Thyroid gland (tissue), 4 donors: ENCODE measurements at regions not wholly inside any gene's neighbourhood (a gene's known extent, or its start where the extent isn't known, plus 50 kb on each side); places are given as distances from the start of the nearest gene placed in this dataset.

Experiments
- POLR2A ChIP-seq, 2 donors: fragments of 450-650 bp; IDR thresholded peaks; one replicate each; pipeline ENCODE4 v1.6.1; 2017; ENCODE audit warnings: antibody characterized with exemption in 2 of 2, mild to moderate bottlenecking in 2 of 2, moderate library complexity in 1 of 2
- TF ChIP-seq, protein P1 (sequence below), 6 experiments: fragments of 200-600 bp in 3 of 6; fragments of 450-650 bp in 3 of 6; sonication (generic) in 3 of 6; IDR thresholded peaks; one replicate each; pipeline ENCODE4 v1.5.1; 2016 to 2019; ENCODE audit warnings: antibody characterized with exemption in 6 of 6, mild to moderate bottlenecking in 2 of 6, inconsistent platforms in 1 of 6, moderate library complexity in 1 of 6

DNA sequence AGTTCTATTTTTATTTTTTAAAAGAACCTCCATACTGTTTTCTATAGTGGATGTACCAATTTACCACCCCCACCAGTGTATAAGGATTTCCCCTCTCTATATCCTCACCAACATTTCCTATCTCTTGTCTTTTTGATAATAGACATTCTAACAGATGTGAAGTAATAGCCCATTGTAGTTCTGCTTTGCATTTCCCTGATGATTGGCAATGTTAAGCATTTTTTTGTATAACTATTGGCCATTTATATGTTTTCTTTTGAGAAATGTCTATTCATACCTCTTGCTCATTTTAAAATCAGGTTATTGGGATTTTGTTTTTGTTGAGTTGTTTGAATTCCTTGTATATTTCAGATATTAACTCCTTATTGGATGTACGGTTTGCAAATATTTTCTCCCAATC is 251.1 kb upstream of the HTR2C start:
- TF ChIP-seq, protein P1, sequence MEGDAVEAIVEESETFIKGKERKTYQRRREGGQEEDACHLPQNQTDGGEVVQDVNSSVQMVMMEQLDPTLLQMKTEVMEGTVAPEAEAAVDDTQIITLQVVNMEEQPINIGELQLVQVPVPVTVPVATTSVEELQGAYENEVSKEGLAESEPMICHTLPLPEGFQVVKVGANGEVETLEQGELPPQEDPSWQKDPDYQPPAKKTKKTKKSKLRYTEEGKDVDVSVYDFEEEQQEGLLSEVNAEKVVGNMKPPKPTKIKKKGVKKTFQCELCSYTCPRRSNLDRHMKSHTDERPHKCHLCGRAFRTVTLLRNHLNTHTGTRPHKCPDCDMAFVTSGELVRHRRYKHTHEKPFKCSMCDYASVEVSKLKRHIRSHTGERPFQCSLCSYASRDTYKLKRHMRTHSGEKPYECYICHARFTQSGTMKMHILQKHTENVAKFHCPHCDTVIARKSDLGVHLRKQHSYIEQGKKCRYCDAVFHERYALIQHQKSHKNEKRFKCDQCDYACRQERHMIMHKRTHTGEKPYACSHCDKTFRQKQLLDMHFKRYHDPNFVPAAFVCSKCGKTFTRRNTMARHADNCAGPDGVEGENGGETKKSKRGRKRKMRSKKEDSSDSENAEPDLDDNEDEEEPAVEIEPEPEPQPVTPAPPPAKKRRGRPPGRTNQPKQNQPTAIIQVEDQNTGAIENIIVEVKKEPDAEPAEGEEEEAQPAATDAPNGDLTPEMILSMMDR (IDR thresholded peaks at IDR 0.05): no peak
- TF ChIP-seq POLR2A (IDR thresholded peaks at IDR 0.05): no peak
